Loucy (cell line): ENCODE measurements at regions not wholly inside any gene's neighbourhood (a gene's known extent, or its start where the extent isn't known, plus 50 kb on each side); places are given as distances from the start of the nearest gene placed in this dataset.

Experiments used
- H2AFZ ChIP-seq: fragments of 200-600 bp; sonication (generic); 2 replicates; pipeline ENCODE4 v1.6.0; 2016; ENCODE audit warnings: antibody characterized with exemption, mild to moderate bottlenecking, low read length, moderate library complexity
- H3F3A ChIP-seq: fragments of 200-600 bp; 2 replicates; pipeline ENCODE4 v1.6.0; 2016; ENCODE audit warnings: antibody characterized with exemption, low read depth, mild to moderate bottlenecking
- H3K27me3 ChIP-seq: fragments of 200-600 bp; sonication (generic); 2 replicates; pipeline ENCODE4 v1.6.1; 2014; ENCODE audit warnings: low read length, mild to moderate bottlenecking; ENCODE audit not compliant: insufficient read depth, poor library complexity, severe bottlenecking
- H3K36me3 ChIP-seq: fragments of 200-600 bp; sonication (generic); 2 replicates; pipeline ENCODE4 v1.6.1; 2016; ENCODE audit warnings: low read length; ENCODE audit not compliant: insufficient read depth
- H3K4me1 ChIP-seq: fragments of 200-600 bp; sonication (generic); 2 replicates; pipeline ENCODE4 v1.5.1; 2014; ENCODE audit warnings: low read length, mild to moderate bottlenecking; ENCODE audit not compliant: insufficient read depth, poor library complexity, severe bottlenecking
- H3K4me2 ChIP-seq: fragments of 200-600 bp; sonication (generic); 2 replicates; pipeline ENCODE4 v1.6.0; 2014; ENCODE audit warnings: antibody characterized with exemption, low read length, low read depth, mild to moderate bottlenecking; ENCODE audit not compliant: poor library complexity, severe bottlenecking
- H3K4me3 ChIP-seq: fragments of 200-600 bp; sonication (generic); 2 replicates; pipeline ENCODE4 v1.5.1; 2014; ENCODE audit warnings: low read length, mild to moderate bottlenecking, mixed read lengths; ENCODE audit not compliant: poor library complexity, severe bottlenecking
- H3K79me2 ChIP-seq: fragments of 200-600 bp; sonication (generic); 2 replicates; pipeline ENCODE4 v1.6.1; 2014; ENCODE audit warnings: low read length; ENCODE audit not compliant: insufficient read depth
- H3K9ac ChIP-seq: fragments of 200-600 bp; sonication (generic); 2 replicates; pipeline ENCODE4 v1.6.0; 2014; ENCODE audit warnings: mild to moderate bottlenecking, low read depth, low read length, moderate library complexity; ENCODE audit not compliant: poor library complexity, severe bottlenecking
- H3K9me2 ChIP-seq: fragments of 200-600 bp; sonication (generic); replicated peaks from 2 replicates; pipeline ENCODE4 v1.6.1; 2016; ENCODE audit warnings: low read depth, low read length, mixed read lengths
- H3K9me3 ChIP-seq: fragments of 200-600 bp; sonication (generic); 2 replicates; pipeline ENCODE4 v1.6.1; 2014; ENCODE audit warnings: mild to moderate bottlenecking, antibody characterized with exemption, low read length, low read depth; ENCODE audit not compliant: insufficient read depth
- H4K20me1 ChIP-seq: fragments of 200-600 bp; sonication (generic); 2 replicates; pipeline ENCODE4 v1.6.0; 2014; ENCODE audit warnings: antibody characterized with exemption, low read length, mild to moderate bottlenecking; ENCODE audit not compliant: insufficient read depth, poor library complexity, severe bottlenecking
- EZH2phosphoT487 ChIP-seq: fragments of 200-600 bp; IDR thresholded peaks from 2 replicates; pipeline ENCODE4 v1.6.1; 2018; ENCODE audit warnings: antibody characterized with exemption, mild to moderate bottlenecking, moderate library complexity, borderline replicate concordance
- TF ChIP-seq, protein P1 (sequence below): fragments of 200-600 bp; sonication (generic); conservative IDR thresholded peaks from 2 replicates; pipeline ENCODE4 v1.5.1; 2014; ENCODE audit warnings: mild to moderate bottlenecking, antibody characterized with exemption, low read length

DNA sequence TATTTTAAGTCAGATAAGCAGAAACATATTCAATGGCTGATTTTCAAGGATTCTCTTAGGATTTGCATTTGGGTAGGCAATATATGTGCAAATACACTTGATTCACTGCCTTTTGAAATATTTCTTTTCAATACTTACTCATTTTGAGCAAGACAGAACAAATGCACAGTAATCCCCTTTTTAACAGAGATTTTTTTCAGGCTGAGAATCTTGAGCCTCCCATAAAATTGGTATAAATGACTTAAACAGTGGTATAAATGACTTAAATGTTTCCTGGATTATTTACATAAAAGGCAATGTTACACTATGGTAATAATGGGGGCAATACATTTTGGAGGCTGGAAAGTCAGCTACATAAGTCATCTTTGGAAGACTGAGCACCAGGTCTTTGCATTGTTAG lies 389.0 kb downstream of the OLFM4 start:
- Histone ChIP-seq H3K4me2 (no peak overlapping the region), H4K20me1 (no peaks in the 10 kb centered on the region), H3F3A (no peaks in the 10 kb centered on the region), H2AFZ (no peak overlapping the region), H3K79me2 (no peaks in the 10 kb centered on the region), H3K9ac (no peak overlapping the region), H3K9me3 (no peaks in the 10 kb centered on the region), H3K9me2 (no peaks in the 10 kb centered on the region), H3K4me1 (no peaks in the 10 kb centered on the region), H3K27me3 (no peaks in the 10 kb centered on the region), H3K36me3 (no peaks in the 10 kb centered on the region), H3K4me3 (no peak overlapping the region)
- TF ChIP-seq EZH2phosphoT487 = no peak
- TF ChIP-seq, protein P1, sequence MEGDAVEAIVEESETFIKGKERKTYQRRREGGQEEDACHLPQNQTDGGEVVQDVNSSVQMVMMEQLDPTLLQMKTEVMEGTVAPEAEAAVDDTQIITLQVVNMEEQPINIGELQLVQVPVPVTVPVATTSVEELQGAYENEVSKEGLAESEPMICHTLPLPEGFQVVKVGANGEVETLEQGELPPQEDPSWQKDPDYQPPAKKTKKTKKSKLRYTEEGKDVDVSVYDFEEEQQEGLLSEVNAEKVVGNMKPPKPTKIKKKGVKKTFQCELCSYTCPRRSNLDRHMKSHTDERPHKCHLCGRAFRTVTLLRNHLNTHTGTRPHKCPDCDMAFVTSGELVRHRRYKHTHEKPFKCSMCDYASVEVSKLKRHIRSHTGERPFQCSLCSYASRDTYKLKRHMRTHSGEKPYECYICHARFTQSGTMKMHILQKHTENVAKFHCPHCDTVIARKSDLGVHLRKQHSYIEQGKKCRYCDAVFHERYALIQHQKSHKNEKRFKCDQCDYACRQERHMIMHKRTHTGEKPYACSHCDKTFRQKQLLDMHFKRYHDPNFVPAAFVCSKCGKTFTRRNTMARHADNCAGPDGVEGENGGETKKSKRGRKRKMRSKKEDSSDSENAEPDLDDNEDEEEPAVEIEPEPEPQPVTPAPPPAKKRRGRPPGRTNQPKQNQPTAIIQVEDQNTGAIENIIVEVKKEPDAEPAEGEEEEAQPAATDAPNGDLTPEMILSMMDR = no peak

DNA sequence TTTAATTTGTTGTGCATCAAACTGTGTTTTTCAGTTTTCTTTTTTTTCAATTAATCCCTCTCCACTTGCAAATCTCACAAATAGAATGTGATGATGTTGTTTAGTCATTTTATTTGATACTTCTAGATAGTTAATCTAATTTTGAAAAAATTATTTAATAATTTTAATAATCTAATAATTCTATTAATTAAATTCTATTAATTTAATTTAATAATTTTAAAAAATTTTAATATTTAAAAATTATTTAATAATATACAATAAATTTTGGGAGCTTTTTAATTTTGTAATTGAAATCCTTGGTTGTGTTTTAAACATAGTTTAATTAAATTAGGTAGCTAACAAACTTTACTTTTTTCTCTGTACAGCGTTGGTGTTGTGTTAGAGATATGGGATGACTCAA lies 393.8 kb downstream of the OLFM4 start:
- Histone ChIP-seq H3F3A (no peaks in the 10 kb centered on the region), H2AFZ (no peak overlapping the region), H3K4me3 (no peak overlapping the region), H3K9me2 (no peaks in the 10 kb centered on the region), H3K9me3 (no peaks in the 10 kb centered on the region), H3K79me2 (no peaks in the 10 kb centered on the region), H3K4me2 (no peak overlapping the region), H4K20me1 (no peaks in the 10 kb centered on the region), H3K9ac (no peak overlapping the region), H3K27me3 (no peaks in the 10 kb centered on the region), H3K36me3 (no peaks in the 10 kb centered on the region), H3K4me1 (no peaks in the 10 kb centered on the region)
- TF ChIP-seq, protein P1 = no peak
- TF ChIP-seq EZH2phosphoT487 = no peak

DNA sequence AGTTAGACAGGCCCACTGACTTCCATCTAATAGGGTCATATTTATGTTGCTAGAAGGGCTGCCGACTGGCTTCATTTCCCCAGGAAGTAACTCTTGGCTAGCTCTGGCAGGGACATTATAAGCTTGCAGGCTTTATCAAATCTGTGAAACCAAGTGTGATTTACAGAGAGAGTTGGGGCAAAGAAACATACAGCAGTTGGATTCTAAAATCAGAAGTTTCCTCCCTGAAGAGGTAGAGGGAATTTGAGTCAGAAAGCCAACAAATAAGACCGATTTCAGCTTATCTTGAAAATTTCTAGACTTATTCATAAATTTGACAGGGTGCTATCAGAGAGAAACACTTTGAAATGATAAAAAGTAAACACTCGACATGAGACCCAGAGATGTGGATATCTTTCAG lies 407.8 kb downstream of the OLFM4 start:
- Histone ChIP-seq H3K36me3 (no peaks in the 10 kb centered on the region), H3K9me2 (no peaks in the 10 kb centered on the region), H4K20me1 (no peaks in the 10 kb centered on the region), H3K79me2 (no peaks in the 10 kb centered on the region), H3F3A (no peaks in the 10 kb centered on the region), H3K4me2 (no peak overlapping the region), H3K4me3 (no peak overlapping the region), H2AFZ (no peak overlapping the region), H3K4me1 (no peaks in the 10 kb centered on the region), H3K9ac (no peak overlapping the region), H3K9me3 (no peaks in the 10 kb centered on the region), H3K27me3 (no peaks in the 10 kb centered on the region)
- TF ChIP-seq EZH2phosphoT487 = no peak
- TF ChIP-seq, protein P1 = no peak
